Panc1 (cell line): ENCODE measurements at regions not wholly inside any gene's neighbourhood (a gene's known extent, or its start where the extent isn't known, plus 50 kb on each side); places are given as distances from the start of the nearest gene placed in this dataset.

Experiments used
- ATAC-seq: fragments of 200-7000 bp; cut with Tn5 transposase; 2 replicates; pipeline ENCODE4 v1.9.1; 2020; ENCODE audit warnings: mild to moderate bottlenecking, moderate library complexity
- BruUV-seq: library from RNA; stranded (reverse); fragments of 400-500 nt; replicated peaks from 2 replicates; lab custom pipeline; 2021; lab: Mats Ljungman, UMichigan
- CTCF ChIA-PET: fragments of 300-600 bp; sonication (Branson Sonifier 250); formaldehyde crosslinking; loops from one replicate; lab custom pipeline; 2022; ENCODE audit warnings: antibody characterized with exemption; lab: Charles Lee
- POLR2A ChIA-PET: fragments of 300-600 bp; sonication (Branson Sonifier 250); formaldehyde crosslinking; loops from one replicate; lab custom pipeline; 2022; ENCODE audit warnings: antibody characterized with exemption; lab: Charles Lee
- DNase-seq: peaks from one replicate; pipeline ENCODE4 v3.0.0-alpha.2; 2010; ENCODE audit warnings: low read depth, low spot score
- H3K27ac ChIP-seq: 2 replicates; pipeline ENCODE4 v1.5.1; 2011; ENCODE audit warnings: mild to moderate bottlenecking, low read length, inconsistent platforms
- H3K27me3 ChIP-seq: fragments of 200-500 bp; sonication (Bioruptor generic); 2 replicates; pipeline ENCODE4 v1.6.0; 2014; ENCODE audit warnings: low read length, inconsistent platforms; ENCODE audit not compliant: control insufficient read depth, insufficient read depth
- H3K36me3 ChIP-seq: fragments of 200-500 bp; sonication (Bioruptor generic); 2 replicates; pipeline ENCODE4 v1.5.1; 2014; ENCODE audit warnings: inconsistent platforms, mild to moderate bottlenecking, low read length, moderate library complexity; ENCODE audit not compliant: control insufficient read depth, insufficient read depth
- H3K4me1 ChIP-seq: 2 replicates; pipeline ENCODE4 v1.5.1; 2011; ENCODE audit warnings: inconsistent platforms, mild to moderate bottlenecking, low read length, moderate library complexity; ENCODE audit not compliant: control insufficient read depth, insufficient read depth
- H3K4me3 ChIP-seq, 2 experiments: 2 replicates each; pipeline ENCODE4 v1.5.1; 2011 to 2012; ENCODE audit warnings: low read depth in 2 of 2, low read length in 2 of 2, mild to moderate bottlenecking in 2 of 2, inconsistent platforms in 1 of 2, moderate library complexity in 1 of 2
- H3K9me3 ChIP-seq: fragments of 200-500 bp; sonication (Bioruptor generic); 2 replicates; pipeline ENCODE4 v1.5.1; 2014; ENCODE audit warnings: low read depth, mild to moderate bottlenecking, inconsistent platforms, low read length, moderate library complexity; ENCODE audit not compliant: control insufficient read depth, insufficient read depth
- POLR2AphosphoS5 ChIP-seq: IDR thresholded peaks from 2 replicates; pipeline ENCODE4 v1.6.1; 2012; ENCODE audit warnings: mild to moderate bottlenecking, low read depth, low read length, moderate library complexity
- SIN3A ChIP-seq: IDR thresholded peaks from 2 replicates; pipeline ENCODE4 v1.6.1; 2012; ENCODE audit warnings: low read depth, mild to moderate bottlenecking, low read length, moderate library complexity, borderline replicate concordance; ENCODE audit not compliant: insufficient read depth
- TCF7L2 ChIP-seq: IDR thresholded peaks from 2 replicates; pipeline ENCODE4 v1.6.1; 2011; ENCODE audit warnings: mild to moderate bottlenecking, low read depth, low read length, inconsistent platforms
- in situ Hi-C: cut with HindIII; loops from 2 replicates; pipeline ENCODE4 v1.10.0; 2016; ENCODE audit warnings: low sequenced_read_pairs, low pct_unique_long_range_greater_than_20kb
- intact Hi-C: fragments of 100-400 bp; cut with micrococcal nuclease; formaldehyde crosslinking; loops from one replicate; pipeline ENCODE4 v1.10.0; 2022; ENCODE audit not compliant: unreplicated experiment
- TF ChIP-seq, protein P1 (sequence below), 2 experiments: IDR thresholded peaks; 2 replicates each; pipeline ENCODE4 v1.6.1; 2011 to 2012; ENCODE audit warnings: low read depth in 2 of 2, control low read depth in 1 of 2, low read length in 1 of 2, mild to moderate bottlenecking in 1 of 2, moderate library complexity in 1 of 2; ENCODE audit not compliant: insufficient read depth in 1 of 2
- TF ChIP-seq, protein P2 (sequence below): fragments of 450-650 bp; IDR thresholded peaks from 2 replicates; pipeline ENCODE4 v1.5.1; 2017; ENCODE audit warnings: mild to moderate bottlenecking

DNA sequence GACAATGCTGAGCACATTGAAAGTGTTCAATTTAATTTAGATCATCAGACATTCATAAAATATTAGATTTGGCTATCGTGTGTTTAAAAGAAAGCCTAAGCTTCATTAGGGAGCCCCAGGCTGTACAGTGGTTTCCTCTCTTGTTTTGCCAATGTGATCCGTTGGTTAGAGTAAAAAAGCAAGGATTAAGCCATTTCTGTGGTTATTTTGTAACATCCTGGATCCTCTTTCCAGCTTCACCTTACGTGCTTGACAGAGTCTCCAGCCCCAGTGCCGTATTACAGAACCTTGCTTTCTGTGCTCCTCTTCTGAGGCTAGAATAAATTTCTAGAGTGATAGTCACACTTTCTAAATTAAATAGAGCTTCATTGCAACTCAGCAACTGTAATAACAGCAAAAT lies 289.3 kb upstream of the LINC00305 start:
- intact Hi-C loops (no loop called here), in situ Hi-C loops (no loop called here)
- no peak for ATAC-seq
- DNase-seq, result no peak
- Histone ChIP-seq H3K36me3 (no peaks in the 10 kb centered on the region), H3K27ac (no peak overlapping the region), H3K27me3 (no peaks in the 10 kb centered on the region), H3K4me3 (no peak overlapping the region), H3K9me3 (no peaks in the 10 kb centered on the region), H3K4me1 (no peaks in the 10 kb centered on the region)
- TF ChIP-seq, protein P1, sequence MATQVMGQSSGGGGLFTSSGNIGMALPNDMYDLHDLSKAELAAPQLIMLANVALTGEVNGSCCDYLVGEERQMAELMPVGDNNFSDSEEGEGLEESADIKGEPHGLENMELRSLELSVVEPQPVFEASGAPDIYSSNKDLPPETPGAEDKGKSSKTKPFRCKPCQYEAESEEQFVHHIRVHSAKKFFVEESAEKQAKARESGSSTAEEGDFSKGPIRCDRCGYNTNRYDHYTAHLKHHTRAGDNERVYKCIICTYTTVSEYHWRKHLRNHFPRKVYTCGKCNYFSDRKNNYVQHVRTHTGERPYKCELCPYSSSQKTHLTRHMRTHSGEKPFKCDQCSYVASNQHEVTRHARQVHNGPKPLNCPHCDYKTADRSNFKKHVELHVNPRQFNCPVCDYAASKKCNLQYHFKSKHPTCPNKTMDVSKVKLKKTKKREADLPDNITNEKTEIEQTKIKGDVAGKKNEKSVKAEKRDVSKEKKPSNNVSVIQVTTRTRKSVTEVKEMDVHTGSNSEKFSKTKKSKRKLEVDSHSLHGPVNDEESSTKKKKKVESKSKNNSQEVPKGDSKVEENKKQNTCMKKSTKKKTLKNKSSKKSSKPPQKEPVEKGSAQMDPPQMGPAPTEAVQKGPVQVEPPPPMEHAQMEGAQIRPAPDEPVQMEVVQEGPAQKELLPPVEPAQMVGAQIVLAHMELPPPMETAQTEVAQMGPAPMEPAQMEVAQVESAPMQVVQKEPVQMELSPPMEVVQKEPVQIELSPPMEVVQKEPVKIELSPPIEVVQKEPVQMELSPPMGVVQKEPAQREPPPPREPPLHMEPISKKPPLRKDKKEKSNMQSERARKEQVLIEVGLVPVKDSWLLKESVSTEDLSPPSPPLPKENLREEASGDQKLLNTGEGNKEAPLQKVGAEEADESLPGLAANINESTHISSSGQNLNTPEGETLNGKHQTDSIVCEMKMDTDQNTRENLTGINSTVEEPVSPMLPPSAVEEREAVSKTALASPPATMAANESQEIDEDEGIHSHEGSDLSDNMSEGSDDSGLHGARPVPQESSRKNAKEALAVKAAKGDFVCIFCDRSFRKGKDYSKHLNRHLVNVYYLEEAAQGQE (IDR thresholded peaks at IDR 0.05; ENCODE audit: insufficient read depth in 1 of 2, low read depth in 2 of 2, low read length in 1 of 2), result no peak
- TF ChIP-seq POLR2AphosphoS5 (no peak), TCF7L2 (no peak), SIN3A (no peak)
- TF ChIP-seq, protein P2, sequence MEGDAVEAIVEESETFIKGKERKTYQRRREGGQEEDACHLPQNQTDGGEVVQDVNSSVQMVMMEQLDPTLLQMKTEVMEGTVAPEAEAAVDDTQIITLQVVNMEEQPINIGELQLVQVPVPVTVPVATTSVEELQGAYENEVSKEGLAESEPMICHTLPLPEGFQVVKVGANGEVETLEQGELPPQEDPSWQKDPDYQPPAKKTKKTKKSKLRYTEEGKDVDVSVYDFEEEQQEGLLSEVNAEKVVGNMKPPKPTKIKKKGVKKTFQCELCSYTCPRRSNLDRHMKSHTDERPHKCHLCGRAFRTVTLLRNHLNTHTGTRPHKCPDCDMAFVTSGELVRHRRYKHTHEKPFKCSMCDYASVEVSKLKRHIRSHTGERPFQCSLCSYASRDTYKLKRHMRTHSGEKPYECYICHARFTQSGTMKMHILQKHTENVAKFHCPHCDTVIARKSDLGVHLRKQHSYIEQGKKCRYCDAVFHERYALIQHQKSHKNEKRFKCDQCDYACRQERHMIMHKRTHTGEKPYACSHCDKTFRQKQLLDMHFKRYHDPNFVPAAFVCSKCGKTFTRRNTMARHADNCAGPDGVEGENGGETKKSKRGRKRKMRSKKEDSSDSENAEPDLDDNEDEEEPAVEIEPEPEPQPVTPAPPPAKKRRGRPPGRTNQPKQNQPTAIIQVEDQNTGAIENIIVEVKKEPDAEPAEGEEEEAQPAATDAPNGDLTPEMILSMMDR, result no peak
- ChIA-PET POLR2A (no interaction called here), CTCF (interaction anchor here (0.6 kb wide), 1 partner anchor 920 kb away, joined by 4 read pairs; no protein-coding TSS in a partner anchor)
- no TSS peak for BruUV-seq

DNA sequence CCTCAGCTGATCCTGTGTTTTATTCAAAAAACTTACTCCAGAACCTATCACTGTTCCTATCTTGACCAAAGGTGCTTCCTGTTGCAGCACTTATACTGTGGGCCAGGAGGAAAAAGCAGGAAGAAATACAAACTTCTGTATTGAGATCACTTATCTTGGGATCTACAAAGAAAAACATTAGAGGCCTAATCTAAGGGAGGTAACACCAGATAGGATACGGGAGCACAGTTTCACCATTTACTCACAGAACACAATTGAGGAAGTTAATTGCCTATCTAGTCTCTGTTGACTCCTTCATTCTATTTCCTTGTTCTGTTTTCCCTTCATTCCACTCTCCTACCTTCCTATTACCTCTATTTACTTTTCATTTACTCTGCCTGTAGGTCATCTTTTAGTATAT lies 287.2 kb upstream of the LINC00305 start:
- ChIA-PET CTCF (no interaction called here), POLR2A (no interaction called here)
- TF ChIP-seq POLR2AphosphoS5, result no peak
- TF ChIP-seq, protein P2, result no peak
- no peak for TF ChIP-seq SIN3A
- TF ChIP-seq TCF7L2, result no peak
- TF ChIP-seq, protein P1 (IDR thresholded peaks at IDR 0.05; ENCODE audit: insufficient read depth in 1 of 2, low read depth in 2 of 2, low read length in 1 of 2), result no peak
- no peaks in the 10 kb centered on the region for H3K27me3 ChIP-seq
- no peaks in the 10 kb centered on the region for H3K9me3 ChIP-seq
- H3K27ac ChIP-seq, result no peak overlapping the region
- no peaks in the 10 kb centered on the region for H3K4me1 ChIP-seq
- no TSS peak for BruUV-seq
- H3K4me3 ChIP-seq, result no peak overlapping the region
- no peak for DNase-seq
- in situ Hi-C loops, result no loop called here
- ATAC-seq, result no peak
- intact Hi-C loops, result no loop called here
- no peaks in the 10 kb centered on the region for H3K36me3 ChIP-seq
